GM12878 (cell line): ENCODE measurements at regions not wholly inside any gene's neighbourhood (a gene's known extent, or its start where the extent isn't known, plus 50 kb on each side); places are given as distances from the start of the nearest gene placed in this dataset.

Experiments
- ATAC-seq: fragments of 200-7000 bp; cut with Tn5 transposase; 3 replicates; pipeline ENCODE4 v1.9.1; 2020; ENCODE audit warnings: mild to moderate bottlenecking, moderate library complexity
- BruUV-seq: library from RNA; stranded (reverse); fragments of 400-500 nt; replicated peaks from 2 replicates; lab custom pipeline; 2021; lab: Mats Ljungman, UMichigan
- CTCF ChIA-PET: fragments of 300-600 bp; sonication (Branson Sonifier 250); formaldehyde crosslinking; extraction: SDS; loops from one replicate; lab custom pipeline; 2021; ENCODE audit warnings: inconsistent platforms; lab: Yijun Ruan, JAX
- POLR2A ChIA-PET: fragments of 350-600 bp; formaldehyde crosslinking; extraction: SDS; loops from one replicate; lab custom pipeline; 2021; ENCODE audit warnings: inconsistent platforms; lab: Charles Lee
- RAD21 ChIA-PET: fragments of 300-600 bp; sonication (Branson Sonifier 250); formaldehyde crosslinking; loops from one replicate; lab custom pipeline; 2023; ENCODE audit warnings: antibody characterized with exemption; ENCODE audit not compliant: unreplicated experiment; lab: Charles Lee
- SMC1A ChIA-PET: fragments of 300-600 bp; sonication (Branson Sonifier 250); formaldehyde crosslinking; loops from one replicate; lab custom pipeline; 2023; ENCODE audit not compliant: unreplicated experiment, uncharacterized antibody; lab: Charles Lee
- DNase-seq: peaks from one replicate; pipeline ENCODE4 v3.0.0-alpha.2; 2011; ENCODE audit warnings: low read depth, low spot score
- FAIRE-seq: peaks from 3 replicates; lab custom pipeline; 2011; peaks lifted over from hg19 to GRCh38; lab: Jason Lieb, UNC
- H2AFZ ChIP-seq: 2 replicates; pipeline ENCODE4 v1.6.0; 2011; ENCODE audit warnings: low read depth, low read length, control low read depth; ENCODE audit not compliant: control insufficient read depth
- H3K27ac ChIP-seq: 2 replicates; pipeline ENCODE4 v1.5.1; 2011; ENCODE audit warnings: control low read depth; ENCODE audit not compliant: control insufficient read depth, insufficient read depth
- H3K27me3 ChIP-seq, 2 experiments: replicated peaks in 1 of 2; 2 replicates each; pipeline versions ENCODE4 v1.6.0 to v1.6.1; 2011; ENCODE audit warnings: low read length in 1 of 2; ENCODE audit not compliant: control insufficient read depth in 2 of 2, insufficient read depth in 2 of 2
- H3K36me3 ChIP-seq, 2 experiments: 2 replicates each; pipeline ENCODE4 v1.5.1; 2011; ENCODE audit warnings: low read length in 1 of 2; ENCODE audit not compliant: control insufficient read depth in 2 of 2, insufficient read depth in 2 of 2
- H3K4me1 ChIP-seq: 2 replicates; pipeline ENCODE4 v1.6.1; 2011; ENCODE audit warnings: mild to moderate bottlenecking, low read length, moderate library complexity, mixed read lengths; ENCODE audit not compliant: control insufficient read depth, insufficient read depth
- H3K4me2 ChIP-seq: 2 replicates; pipeline ENCODE4 v1.6.0; 2011; ENCODE audit warnings: control low read depth; ENCODE audit not compliant: control insufficient read depth, insufficient read depth
- H3K4me3 ChIP-seq: fragments of 200-600 bp; sonication (generic); 2 replicates; pipeline ENCODE4 v1.5.1; 2016
- H3K79me2 ChIP-seq: 2 replicates; pipeline ENCODE4 v1.6.0; 2011; ENCODE audit warnings: low read length; ENCODE audit not compliant: control insufficient read depth, insufficient read depth
- H3K9ac ChIP-seq: 2 replicates; pipeline ENCODE4 v1.8.0; 2011; ENCODE audit warnings: low read length, control low read depth, mixed read lengths; ENCODE audit not compliant: control insufficient read depth, insufficient read depth
- H3K9me3 ChIP-seq: replicated peaks from 3 replicates; pipeline ENCODE4 v1.5.1; 2011; ENCODE audit warnings: mild to moderate bottlenecking, low read length; ENCODE audit not compliant: control insufficient read depth, insufficient read depth
- H4K20me1 ChIP-seq: 2 replicates; pipeline ENCODE4 v1.6.0; 2011; ENCODE audit not compliant: control insufficient read depth, insufficient read depth
- BACH1 ChIP-seq: fragments of 450-650 bp; IDR thresholded peaks from 2 replicates; pipeline ENCODE4 v1.6.1; 2017; ENCODE audit warnings: mild to moderate bottlenecking, borderline replicate concordance
- CHD1 ChIP-seq: IDR thresholded peaks from 2 replicates; pipeline ENCODE4 v1.6.1; 2012; ENCODE audit warnings: low read depth, low read length, improper control_type of control experiment
- CTCF ChIP-seq, 3 experiments: IDR thresholded peaks in 2 of 3; conservative IDR thresholded peaks in 1 of 3; 2 replicates each; pipeline ENCODE4 v1.5.1; 2011; ENCODE audit warnings: low read depth in 3 of 3, low read length in 3 of 3, mild to moderate bottlenecking in 3 of 3, control low read depth in 2 of 3, moderate library complexity in 2 of 3, inconsistent platforms in 1 of 3, mixed read lengths in 1 of 3; ENCODE audit not compliant: control insufficient read depth in 2 of 3, insufficient read depth in 1 of 3; ENCODE audit errors: extremely low read depth in 1 of 3
- ESRRA ChIP-seq: IDR thresholded peaks from 2 replicates; pipeline ENCODE4 v1.6.1; 2012; ENCODE audit warnings: mild to moderate bottlenecking, low read length, improper control_type of control experiment
- FOXK2 ChIP-seq: fragments of 450-650 bp; IDR thresholded peaks from 2 replicates; pipeline ENCODE4 v1.6.1; 2017; ENCODE audit warnings: mild to moderate bottlenecking, moderate library complexity
- HSF1 ChIP-seq: fragments of 150-350 bp; IDR thresholded peaks from 2 replicates; pipeline ENCODE4 v1.6.1; 2014; ENCODE audit warnings: mild to moderate bottlenecking, low read depth, low read length
- MEF2A ChIP-seq: IDR thresholded peaks from 2 replicates; pipeline ENCODE4 v1.6.1; 2011; ENCODE audit warnings: low read depth, mild to moderate bottlenecking, low read length, moderate library complexity; ENCODE audit not compliant: insufficient read depth
- MYC ChIP-seq: IDR thresholded peaks from 2 replicates; pipeline ENCODE4 v1.6.1; 2011; ENCODE audit warnings: mild to moderate bottlenecking, low read length, moderate library complexity, inconsistent platforms; ENCODE audit not compliant: insufficient read depth, insufficient replicate concordance, insufficient read length, severe bottlenecking
- RAD21 ChIP-seq: IDR thresholded peaks from 2 replicates; pipeline ENCODE4 v1.6.1; 2011; ENCODE audit warnings: mild to moderate bottlenecking, low read depth, low read length, moderate library complexity; ENCODE audit not compliant: insufficient read depth
- SIN3A ChIP-seq: IDR thresholded peaks from 2 replicates; pipeline ENCODE4 v1.6.1; 2012; ENCODE audit warnings: low read depth, low read length, improper control_type of control experiment
- SMC3 ChIP-seq: IDR thresholded peaks from 2 replicates; pipeline ENCODE4 v1.6.1; 2011; ENCODE audit warnings: low read length, improper control_type of control experiment, borderline replicate concordance
- SP1 ChIP-seq: IDR thresholded peaks from one replicate; pipeline ENCODE4 v1.6.1; 2011; ENCODE audit warnings: low read depth, low read length
- SPI1 ChIP-seq: IDR thresholded peaks from 2 replicates; pipeline ENCODE4 v1.6.1; 2011; ENCODE audit warnings: low read depth, mild to moderate bottlenecking, low read length, moderate library complexity, borderline replicate concordance; ENCODE audit not compliant: insufficient read depth
- ZNF622 ChIP-seq: fragments of 450-650 bp; IDR thresholded peaks from 2 replicates; pipeline ENCODE4 v1.6.1; 2017; ENCODE audit warnings: mild to moderate bottlenecking, inconsistent platforms
- ZSCAN29 ChIP-seq: fragments of 450-650 bp; IDR thresholded peaks from 2 replicates; pipeline ENCODE4 v1.6.1; 2017; ENCODE audit warnings: mild to moderate bottlenecking, moderate library complexity
- WGBS: methylation state at CpG from one replicate; pipeline ENCODE4 v1.1.6; 2016; ENCODE audit warnings: low lambda C conversion rate; ENCODE audit not compliant: insufficient replicate concordance, insufficient coverage; ENCODE audit errors: missing lambda C conversion rate; 5-methylcytosine and 5-hydroxymethylcytosine counted together
- in situ Hi-C: fragments of 300-500 bp; cut with MboI; formaldehyde crosslinking; loops from 9 replicates; pipeline ENCODE4 v1.14.3; 2018; ENCODE audit warnings: mixed read lengths
- intact Hi-C: fragments of 100-400 bp; cut with micrococcal nuclease; formaldehyde crosslinking; loops from one replicate; pipeline ENCODE4 v1.14.2; 2022; ENCODE audit not compliant: unreplicated experiment

- in situ Hi-C loops, result no loop called here
- CTCF ChIA-PET, result interaction anchor here (1.5 to 1.6 kb wide), 2 partner anchors 17 to 345 kb away, joined by 4 read pairs; no protein-coding TSS in a partner anchor
Measured at GRCh38 chr6:144929262-144929661, 644.1 kb downstream of the UTRN start.

GRCh38 chr6:144931172-144932035, 646.3 kb downstream of the UTRN start:
- no peak for TF ChIP-seq SPI1
- no peak for TF ChIP-seq BACH1
- TF ChIP-seq HSF1, result no peak
- TF ChIP-seq RAD21, result peak; percentile 56
- peak; percentile 49 to 57 (median 53); a peak in 5 of 6 replicates for TF ChIP-seq CTCF (IDR thresholded peaks at IDR 0.05 in 2 of 3, conservative IDR thresholded peaks at IDR 0.05 in 1 of 3; ENCODE audit: control insufficient read depth in 2 of 3, extremely low read depth in 1 of 3, insufficient read depth in 1 of 3, low read depth in 3 of 3, low read length in 3 of 3)
- TF ChIP-seq SMC3, result peak; percentile 59
- no peak for TF ChIP-seq ESRRA
- TF ChIP-seq, all 136 proteins: peak for 3
- RAD21 ChIA-PET, result no interaction called here
- no peaks in the 10 kb centered on the region for H3K36me3 ChIP-seq
- WGBS, result 32% methylated on average over 6 of the region's 6 CpGs
- DNase-seq (no peak), FAIRE-seq (no peak), ATAC-seq (peak; percentile 78)
- no TSS peak for BruUV-seq
- POLR2A ChIA-PET, result no interaction called here
- SMC1A ChIA-PET, result no interaction called here
- H3K27ac ChIP-seq, result no peak overlapping the region
- no peaks in the 10 kb centered on the region for H3K4me1 ChIP-seq
- H2AFZ ChIP-seq, result no peak overlapping the region
- H3K9me3 ChIP-seq, result no peaks in the 10 kb centered on the region; the same call in 2 of the 3 replicates
- no peak overlapping the region for H3K9ac ChIP-seq
- H3K27me3 ChIP-seq, result no peaks in the 10 kb centered on the region; a peak in 1 of 4 replicates
- intact Hi-C loops (loop anchor here (1.0 kb wide), 1 partner anchor 346 kb away; no protein-coding TSS in a partner anchor), in situ Hi-C loops (no loop called here)
- CTCF ChIA-PET, result interaction anchor here (1.3 to 1.8 kb wide), 3 partner anchors 15 to 344 kb away, joined by 3 to 4 read pairs (median 3); no protein-coding TSS in a partner anchor
- H3K4me3 ChIP-seq, result no peak overlapping the region
- no peak overlapping the region for H3K4me2 ChIP-seq
- no peaks in the 10 kb centered on the region for H3K79me2 ChIP-seq
- no peaks in the 10 kb centered on the region for H4K20me1 ChIP-seq

More at GRCh38 chr6:144929262-144929661, 644.1 kb downstream of the UTRN start:
- RAD21 ChIA-PET, result no interaction called here
- Histone ChIP-seq H3K36me3 (no peaks in the 10 kb centered on the region), H3K9ac (no peak overlapping the region), H2AFZ (no peak overlapping the region), H3K27me3 (no peaks in the 10 kb centered on the region; a peak in 1 of 4 replicates), H4K20me1 (no peaks in the 10 kb centered on the region), H3K4me1 (no peaks in the 10 kb centered on the region), H3K4me2 (no peak overlapping the region), H3K4me3 (no peak overlapping the region), H3K27ac (no peak overlapping the region), H3K79me2 (no peaks in the 10 kb centered on the region), H3K9me3 (no peaks in the 10 kb centered on the region; the same call in 2 of the 3 replicates)
- intact Hi-C loops, result no loop called here
- ATAC-seq (no peak), DNase-seq (no peak), FAIRE-seq (no peak)
- 5% methylated on average over 1 of the region's 1 CpG for WGBS
- SMC1A ChIA-PET, result interaction anchor here (0.6 kb wide), 1 partner anchor 179 kb away, joined by 3 read pairs; no protein-coding TSS in a partner anchor
- TF ChIP-seq ZSCAN29 (no peak), MEF2A (no peak), CHD1 (no peak), ZNF622 (no peak), MYC (no peak), SP1 (no peak), SIN3A (no peak), FOXK2 (no peak)
- POLR2A ChIA-PET, result no interaction called here
- no TSS peak for BruUV-seq
